Rectal smooth muscle tissue (tissue), 1 donor: ENCODE measurements at regions not wholly inside any gene's neighbourhood (a gene's known extent, or its start where the extent isn't known, plus 50 kb on each side); places are given as distances from the start of the nearest gene placed in this dataset.
"Not testable (repeated sequence)": the region's sequence is repeated elsewhere in the genome, so short reads cannot be mapped to it uniquely, and the experiment has no call there.

Source experiments
- H3K27ac ChIP-seq: one replicate; pipeline ENCODE4 v1.7.0; 2013; ENCODE audit warnings: low read depth, low read length, inconsistent platforms
- H3K27me3 ChIP-seq: one replicate; pipeline ENCODE4 v1.7.0; 2013; ENCODE audit warnings: low read length; ENCODE audit not compliant: control insufficient read depth, insufficient read depth
- H3K36me3 ChIP-seq: one replicate; pipeline ENCODE4 v1.7.0; 2013; ENCODE audit warnings: low read length; ENCODE audit not compliant: control insufficient read depth, insufficient read depth
- H3K4me1 ChIP-seq: one replicate; pipeline ENCODE4 v1.7.0; 2013; ENCODE audit warnings: low read length; ENCODE audit not compliant: control insufficient read depth, insufficient read depth
- H3K4me3 ChIP-seq: one replicate; pipeline ENCODE4 v1.7.0; 2013; ENCODE audit warnings: low read length
- H3K9ac ChIP-seq: one replicate; pipeline ENCODE4 v1.7.0; 2013; ENCODE audit warnings: low read length

DNA sequence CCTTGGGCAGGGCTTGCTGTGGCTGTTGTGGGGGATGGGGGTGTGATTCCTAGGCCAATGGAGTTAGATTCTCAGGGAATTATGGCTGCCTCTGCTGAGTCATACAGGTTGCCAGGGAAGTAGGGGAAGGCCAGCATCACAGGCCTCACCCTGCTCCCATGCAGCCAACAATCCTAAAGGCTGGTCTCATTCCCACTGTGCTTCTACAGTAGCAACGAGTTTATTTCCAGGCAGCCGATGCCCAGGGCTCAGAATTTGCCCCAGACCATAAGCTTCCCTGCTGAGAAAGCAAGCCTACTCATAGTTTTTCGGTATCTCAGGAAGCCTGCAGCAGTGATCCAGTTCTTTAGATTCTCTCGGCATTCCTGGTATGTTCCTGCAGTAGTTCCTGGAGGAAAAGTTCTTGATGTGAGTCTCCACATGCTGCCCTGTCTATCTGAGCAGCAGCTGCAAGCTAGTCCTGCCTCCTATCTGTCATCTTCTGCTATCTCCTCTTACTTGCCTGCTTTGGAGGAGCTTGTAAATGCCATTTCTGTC is 59.3 kb upstream of the SELENOP start:
- no peak overlapping the region for H3K4me3 ChIP-seq
- no peaks in the 10 kb centered on the region for H3K36me3 ChIP-seq
- H3K9ac ChIP-seq = no peak overlapping the region
- H3K27me3 ChIP-seq = no peaks in the 10 kb centered on the region
- no peaks in the 10 kb centered on the region for H3K4me1 ChIP-seq
- no peak overlapping the region for H3K27ac ChIP-seq

- not testable (repeated sequence) for H3K9ac ChIP-seq, H3K27ac ChIP-seq, H3K4me3 ChIP-seq, H3K4me1 ChIP-seq, H3K27me3 ChIP-seq, H3K36me3 ChIP-seq
Measured at GRCh38 chr5:42868417-42868816, 56.7 kb upstream of the SELENOP start.

GRCh38 chr5:42864749-42865148 is 53.1 kb upstream of the SELENOP start:
- H3K27me3 ChIP-seq, H3K9ac ChIP-seq, H3K36me3 ChIP-seq, H3K27ac ChIP-seq, H3K4me3 ChIP-seq, H3K4me1 ChIP-seq: not testable (repeated sequence)
